ENCODE measurements at regions not wholly inside any gene's neighbourhood (a gene's known extent, or its start where the extent isn't known, plus 50 kb on each side); places are given as distances from the start of the nearest gene placed in this dataset.
"Not testable (repeated sequence)": the region's sequence is repeated elsewhere in the genome, so short reads cannot be mapped to it uniquely, and the experiment has no call there.

DNA sequence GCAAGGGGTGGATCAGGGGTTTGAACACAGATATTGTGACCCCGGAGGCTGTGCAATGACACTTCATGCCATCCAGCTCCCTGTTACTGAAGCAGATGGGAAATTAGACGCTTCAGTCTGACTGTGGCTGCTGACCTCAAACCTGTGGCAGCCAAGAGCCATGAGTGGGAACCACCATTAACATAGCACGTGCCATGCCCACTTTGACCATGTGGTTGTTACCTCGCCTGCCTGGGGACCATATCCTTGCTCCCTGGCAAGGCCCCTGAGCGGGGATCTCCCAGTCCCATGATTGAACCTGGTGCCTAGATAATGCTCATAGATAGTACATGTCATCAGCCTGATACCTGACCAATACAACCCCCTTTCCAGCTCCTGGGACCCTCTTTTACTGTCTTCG is 68.9 kb downstream of the CYP26B1 start:
- DNase-seq: no peak
- Mint-ChIP-seq H3K4me3 (no peak overlapping the region), H3K27ac (no peak overlapping the region), H3K9me3 (peaks cover 5% of the 10 kb centered on the region), H3K4me1 (no peaks in the 10 kb centered on the region), H3K27me3 (no peaks in the 10 kb centered on the region), H3K36me3 (ENCODE audit: low read depth) (no peaks in the 10 kb centered on the region)
- no peak for ATAC-seq

DNA sequence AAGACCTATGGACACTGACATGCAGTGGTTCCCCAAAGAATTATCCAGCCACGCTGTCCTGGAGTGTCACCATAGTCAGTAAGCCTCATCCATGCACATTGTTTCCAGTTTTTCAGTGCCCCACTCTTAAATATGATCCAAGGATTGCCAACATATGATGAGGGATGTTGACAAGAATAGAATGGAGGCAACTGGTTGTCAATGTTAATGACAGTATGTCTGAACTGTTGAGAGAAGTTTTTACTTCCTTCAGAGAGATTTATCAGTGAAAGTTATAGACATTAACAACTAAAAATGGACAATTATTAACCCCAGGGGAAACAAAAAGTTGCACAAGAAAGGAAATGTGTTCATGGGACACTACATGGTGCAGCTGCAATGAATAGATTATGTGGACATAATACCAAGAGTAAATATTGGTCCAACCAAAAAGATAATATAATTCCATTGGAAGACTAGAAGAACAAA is 69.9 kb downstream of the CYP26B1 start:
- no peak overlapping the region for H3K27ac Mint-ChIP-seq
- peaks cover 1% of the 10 kb centered on the region for H3K36me3 Mint-ChIP-seq (ENCODE audit: low read depth)
- DNase-seq (no peak), ATAC-seq (no peak)
- no peak overlapping the region for H3K4me3 Mint-ChIP-seq
- H3K4me1 Mint-ChIP-seq: no peaks in the 10 kb centered on the region
- peaks cover 11% of the 10 kb centered on the region for H3K9me3 Mint-ChIP-seq
- H3K27me3 Mint-ChIP-seq: no peaks in the 10 kb centered on the region

GRCh38 chr2:72073373-72073772 is 74.3 kb downstream of the CYP26B1 start:
- ATAC-seq; H3K27ac Mint-ChIP-seq; H3K4me3 Mint-ChIP-seq; H3K36me3 Mint-ChIP-seq (ENCODE audit: low read depth); H3K27me3 Mint-ChIP-seq; H3K4me1 Mint-ChIP-seq; DNase-seq: not testable (repeated sequence)
- peaks cover 11% of the 10 kb centered on the region for H3K9me3 Mint-ChIP-seq

GRCh38 chr2:72064197-72064596 is 83.5 kb downstream of the CYP26B1 start:
- DNase-seq; ATAC-seq; H3K9me3 Mint-ChIP-seq; H3K4me1 Mint-ChIP-seq; H3K36me3 Mint-ChIP-seq (ENCODE audit: low read depth); H3K27me3 Mint-ChIP-seq; H3K4me3 Mint-ChIP-seq; H3K27ac Mint-ChIP-seq: not testable (repeated sequence)

- Mint-ChIP-seq H3K4me1 (no peaks in the 10 kb centered on the region), H3K27ac (no peak overlapping the region), H3K4me3 (no peak overlapping the region), H3K36me3 (ENCODE audit: low read depth) (no peaks in the 10 kb centered on the region), H3K27me3 (peaks cover 6% of the 10 kb centered on the region), H3K9me3 (no peaks in the 10 kb centered on the region)
- DNase-seq (no peak), ATAC-seq (no peak)
Observed at GRCh38 chr2:72062336-72062735, 85.3 kb downstream of the CYP26B1 start.

- H3K4me1 Mint-ChIP-seq: no peaks in the 10 kb centered on the region
- H3K27ac Mint-ChIP-seq: no peak overlapping the region
Observed at GRCh38 chr2:72057308-72057707, 90.4 kb downstream of the CYP26B1 start.

GRCh38 chr2:72051971-72052505 is 95.6 kb downstream of the CYP26B1 start:
- DNase-seq: no peak
- no peaks in the 10 kb centered on the region for H3K36me3 Mint-ChIP-seq (ENCODE audit: low read depth)

More at GRCh38 chr2:72057308-72057707, 90.4 kb downstream of the CYP26B1 start:
- Mint-ChIP-seq H3K27me3 (peaks cover 6% of the 10 kb centered on the region), H3K9me3 (peaks cover 9% of the 10 kb centered on the region), H3K4me3 (no peak overlapping the region), H3K36me3 (ENCODE audit: low read depth) (no peaks in the 10 kb centered on the region)
- DNase-seq (no peak), ATAC-seq (no peak)

DNA sequence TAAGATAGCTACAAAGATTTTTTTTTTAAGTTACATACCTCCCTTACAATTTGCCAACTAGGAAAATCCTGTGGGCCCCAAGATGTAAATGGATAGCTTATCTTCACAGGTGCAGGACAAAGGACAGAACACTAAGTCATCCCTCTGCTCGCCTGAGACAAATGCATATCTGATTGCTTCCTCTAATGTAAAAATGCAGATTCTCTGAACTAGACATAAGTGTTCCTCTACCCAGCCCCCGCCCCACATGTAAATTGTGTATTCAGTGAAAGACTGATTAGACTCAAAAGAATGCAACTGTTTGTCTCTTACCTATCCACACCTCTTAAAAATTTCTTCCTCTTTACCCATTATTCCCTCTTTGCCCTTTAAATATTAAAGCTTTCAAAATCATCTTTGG is 96.5 kb downstream of the CYP26B1 start:
- H3K27ac Mint-ChIP-seq: no peak overlapping the region
- no peaks in the 10 kb centered on the region for H3K4me1 Mint-ChIP-seq
- H3K36me3 Mint-ChIP-seq (ENCODE audit: low read depth): no peaks in the 10 kb centered on the region
- ATAC-seq (no peak), DNase-seq (no peak)
- H3K9me3 Mint-ChIP-seq: peaks cover 5% of the 10 kb centered on the region
- no peak overlapping the region for H3K4me3 Mint-ChIP-seq
- H3K27me3 Mint-ChIP-seq: peaks cover 2% of the 10 kb centered on the region

More at GRCh38 chr2:72051971-72052505, 95.6 kb downstream of the CYP26B1 start:
- no peaks in the 10 kb centered on the region for H3K4me1 Mint-ChIP-seq
- H3K9me3 Mint-ChIP-seq: peaks cover 9% of the 10 kb centered on the region
- no peaks in the 10 kb centered on the region for H3K27me3 Mint-ChIP-seq
- no peak for ATAC-seq
- no peak overlapping the region for H3K4me3 Mint-ChIP-seq
- no peak overlapping the region for H3K27ac Mint-ChIP-seq

DNA sequence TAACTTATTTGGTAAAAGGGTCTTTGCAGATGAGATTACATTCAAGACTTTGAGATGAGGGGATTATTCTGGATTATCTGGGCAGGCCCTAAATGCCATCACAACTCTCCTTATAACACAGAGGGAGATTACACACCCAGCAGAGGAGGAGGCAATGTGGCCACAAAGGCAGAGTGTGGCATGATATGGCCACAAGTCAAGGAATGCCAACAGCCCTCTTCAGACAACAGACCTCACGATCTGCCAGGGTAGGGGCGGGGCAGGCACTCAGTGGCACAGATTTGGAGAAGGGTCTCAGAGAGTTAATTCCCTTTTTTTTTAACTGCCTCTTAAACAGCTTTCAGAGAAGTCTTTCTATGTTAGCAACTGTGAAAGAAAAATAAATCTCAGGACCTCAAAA is 96.9 kb downstream of the CYP26B1 start:
- H3K27ac Mint-ChIP-seq: no peak overlapping the region
- H3K27me3 Mint-ChIP-seq: peaks cover 2% of the 10 kb centered on the region
- DNase-seq: no peak
- no peaks in the 10 kb centered on the region for H3K9me3 Mint-ChIP-seq
- H3K4me3 Mint-ChIP-seq: no peak overlapping the region
- H3K4me1 Mint-ChIP-seq: no peaks in the 10 kb centered on the region
- no peaks in the 10 kb centered on the region for H3K36me3 Mint-ChIP-seq (ENCODE audit: low read depth)
- ATAC-seq: no peak

DNA sequence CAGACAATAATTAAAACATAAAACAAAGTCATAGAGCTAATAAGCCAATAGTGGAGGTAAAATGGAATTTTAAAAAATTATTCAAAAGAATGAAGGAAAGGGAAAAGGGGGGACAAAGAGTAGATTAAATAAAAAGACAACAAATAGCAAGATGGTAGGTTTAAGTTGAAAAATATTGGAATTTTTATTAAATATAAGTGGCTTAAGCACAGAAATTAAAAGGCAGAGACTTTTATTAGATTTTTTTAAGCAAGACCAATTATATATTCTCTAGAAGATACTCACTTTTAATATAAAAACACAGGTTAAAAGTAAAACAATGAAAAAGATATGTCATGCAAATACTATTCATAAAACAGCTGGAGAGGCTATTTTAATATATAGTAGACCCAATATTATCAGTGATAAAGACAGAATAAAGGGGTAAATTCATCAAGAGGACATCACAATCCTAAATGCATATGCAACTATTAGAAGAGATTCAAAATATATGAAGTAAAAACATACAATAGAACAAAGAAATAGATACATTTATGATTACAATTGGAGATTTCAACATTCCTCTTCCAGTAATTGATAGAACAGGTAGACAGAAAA is 98.7 kb downstream of the CYP26B1 start:
- Mint-ChIP-seq H3K4me1 (no peaks in the 10 kb centered on the region), H3K27me3 (peaks cover 4% of the 10 kb centered on the region), H3K4me3 (no peak overlapping the region), H3K27ac (no peak overlapping the region), H3K36me3 (ENCODE audit: low read depth) (no peaks in the 10 kb centered on the region), H3K9me3 (peaks cover 4% of the 10 kb centered on the region)
- no peak for DNase-seq
- no peak for ATAC-seq

DNA sequence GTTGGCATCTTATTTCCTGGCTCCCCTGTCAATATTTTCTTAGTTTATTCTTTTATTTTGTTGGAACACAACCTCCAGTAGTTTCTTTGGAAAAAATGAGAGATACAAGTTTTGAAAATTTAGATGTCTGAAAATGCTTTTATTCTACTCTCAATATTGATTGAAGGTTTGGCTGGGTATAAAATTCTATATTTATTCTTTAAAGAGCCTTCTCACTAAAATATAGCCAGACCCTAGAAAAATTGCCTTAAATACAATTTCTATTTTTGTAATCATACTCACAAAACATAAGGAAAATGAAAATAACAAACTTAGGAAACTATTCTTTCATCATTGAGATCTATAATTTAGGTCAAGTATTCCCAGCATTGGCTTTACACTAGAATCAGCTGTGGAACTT is 103.7 kb downstream of the CYP26B1 start:
- DNase-seq: no peak
- no peak for ATAC-seq
- Mint-ChIP-seq H3K4me3 (no peak overlapping the region), H3K9me3 (peaks cover 10% of the 10 kb centered on the region), H3K36me3 (ENCODE audit: low read depth) (no peaks in the 10 kb centered on the region), H3K4me1 (no peaks in the 10 kb centered on the region), H3K27ac (no peak overlapping the region), H3K27me3 (peaks cover 4% of the 10 kb centered on the region)

- Mint-ChIP-seq H3K36me3 (ENCODE audit: low read depth) (no peaks in the 10 kb centered on the region), H3K27ac (no peak overlapping the region), H3K4me1 (no peaks in the 10 kb centered on the region), H3K27me3 (peaks cover 4% of the 10 kb centered on the region), H3K9me3 (peaks cover 10% of the 10 kb centered on the region), H3K4me3 (no peak overlapping the region)
- no peak for ATAC-seq
- no peak for DNase-seq
Observed at GRCh38 chr2:72041638-72042111, 106.0 kb downstream of the CYP26B1 start.

DNA sequence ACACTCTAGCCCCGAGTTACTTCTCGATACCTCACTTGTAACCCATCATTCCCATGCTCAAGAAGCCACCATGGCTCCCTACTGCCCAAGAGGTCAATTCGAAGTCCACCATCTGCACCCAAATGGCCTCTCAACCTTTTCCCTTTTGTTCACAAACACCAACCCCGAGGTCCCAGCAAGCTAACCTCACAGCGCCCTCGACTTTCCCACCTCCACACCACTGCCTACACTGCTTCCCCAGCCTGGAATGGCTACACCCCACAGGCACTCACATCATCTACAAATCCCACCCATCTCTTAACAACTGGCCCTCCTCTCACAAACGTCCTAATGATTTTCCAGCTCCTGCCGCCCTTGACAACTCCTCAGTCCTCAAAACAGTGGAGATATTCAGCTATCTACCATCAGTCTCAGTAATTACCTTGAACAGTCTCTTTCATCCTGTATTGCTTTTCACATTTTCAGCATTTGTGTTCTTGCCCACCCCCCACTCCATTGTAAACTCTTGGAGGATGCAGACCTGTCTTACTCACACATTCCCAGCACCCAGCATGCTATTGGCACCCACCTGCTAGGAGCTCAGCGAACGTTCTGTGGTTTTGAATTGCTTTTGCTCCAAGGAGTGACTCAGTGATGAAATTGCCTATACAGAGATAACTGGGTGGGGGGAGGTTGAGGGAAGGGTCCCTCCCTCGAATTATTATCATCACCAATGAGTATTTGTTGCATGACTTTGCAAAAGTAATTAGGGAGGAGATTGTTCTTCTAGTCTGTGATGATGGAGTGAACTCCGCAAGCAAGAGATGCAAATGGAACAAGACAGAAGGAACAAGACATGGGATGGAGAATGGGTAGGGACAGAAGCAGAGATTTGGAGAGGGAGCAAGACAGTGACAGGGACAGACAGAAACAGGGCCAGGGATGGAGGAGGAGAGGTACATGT is 106.8 kb downstream of the CYP26B1 start:
- Mint-ChIP-seq H3K27me3 (peaks cover 2% of the 10 kb centered on the region), H3K27ac (no peak overlapping the region), H3K4me3 (no peak overlapping the region), H3K9me3 (peaks cover 10% of the 10 kb centered on the region), H3K4me1 (no peaks in the 10 kb centered on the region), H3K36me3 (ENCODE audit: low read depth) (no peaks in the 10 kb centered on the region)
- DNase-seq (no peak), ATAC-seq (no peak)

- H3K4me1 Mint-ChIP-seq: no peaks in the 10 kb centered on the region
- no peak overlapping the region for H3K27ac Mint-ChIP-seq
- H3K27me3 Mint-ChIP-seq: no peaks in the 10 kb centered on the region
- DNase-seq (no peak), ATAC-seq (no peak)
- H3K36me3 Mint-ChIP-seq (ENCODE audit: low read depth): no peaks in the 10 kb centered on the region
- H3K4me3 Mint-ChIP-seq: no peak overlapping the region
- peaks cover 1% of the 10 kb centered on the region for H3K9me3 Mint-ChIP-seq
Observed at GRCh38 chr2:72038524-72038923, 109.1 kb downstream of the CYP26B1 start.

DNA sequence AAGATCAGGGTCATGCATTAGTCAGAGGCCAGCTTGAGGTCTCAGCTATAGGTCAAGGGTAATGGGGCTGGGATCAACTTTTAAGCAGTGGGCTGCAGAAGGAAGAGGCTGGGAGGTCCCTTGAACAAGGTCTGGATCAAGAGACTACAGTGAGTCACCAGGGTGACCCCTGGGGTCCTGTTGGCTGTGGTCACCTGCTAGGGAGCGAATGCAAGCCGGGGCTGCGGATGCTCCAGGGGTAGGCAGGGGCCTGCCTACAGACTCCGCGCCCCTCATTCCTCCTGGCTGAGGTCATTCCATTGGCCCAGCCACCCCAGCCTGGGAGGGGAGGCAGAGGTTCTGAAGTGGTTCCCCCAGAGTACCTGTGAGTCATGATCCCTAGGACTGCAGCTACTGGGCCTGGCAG is 110.4 kb downstream of the CYP26B1 start:
- DNase-seq: no peak
- no peaks in the 10 kb centered on the region for H3K36me3 Mint-ChIP-seq (ENCODE audit: low read depth)
- ATAC-seq: no peak
- H3K9me3 Mint-ChIP-seq: no peaks in the 10 kb centered on the region
- H3K27me3 Mint-ChIP-seq: no peaks in the 10 kb centered on the region
- H3K27ac Mint-ChIP-seq: no peak overlapping the region
- H3K4me1 Mint-ChIP-seq: no peaks in the 10 kb centered on the region
- H3K4me3 Mint-ChIP-seq: no peak overlapping the region

All from activated naive CD8-positive, alpha-beta T cell treated with anti-CD3 and anti-CD28 coated beads, Interleukin-2, amount 50 U/mL, for 24 hours (primary cell).